OCI-LY1 (cell line): ENCODE measurements at regions not wholly inside any gene's neighbourhood (a gene's known extent, or its start where the extent isn't known, plus 50 kb on each side); places are given as distances from the start of the nearest gene placed in this dataset.

Experiments
- CTCF ChIP-seq: fragments of 200-600 bp; sonication (generic), shearing (Covaris generic); IDR thresholded peaks from 2 replicates; pipeline ENCODE4 v1.5.1; 2017; ENCODE audit warnings: mild to moderate bottlenecking, antibody characterized with exemption, low read length, moderate library complexity, mixed read lengths
- EZH2 ChIP-seq: fragments of 200-600 bp; sonication (generic), shearing (Covaris generic); IDR thresholded peaks from 2 replicates; pipeline ENCODE4 v1.8.0; 2017; ENCODE audit warnings: borderline replicate concordance, mixed run types, mild to moderate bottlenecking, antibody characterized with exemption, low read length, moderate library complexity, mixed read lengths

DNA sequence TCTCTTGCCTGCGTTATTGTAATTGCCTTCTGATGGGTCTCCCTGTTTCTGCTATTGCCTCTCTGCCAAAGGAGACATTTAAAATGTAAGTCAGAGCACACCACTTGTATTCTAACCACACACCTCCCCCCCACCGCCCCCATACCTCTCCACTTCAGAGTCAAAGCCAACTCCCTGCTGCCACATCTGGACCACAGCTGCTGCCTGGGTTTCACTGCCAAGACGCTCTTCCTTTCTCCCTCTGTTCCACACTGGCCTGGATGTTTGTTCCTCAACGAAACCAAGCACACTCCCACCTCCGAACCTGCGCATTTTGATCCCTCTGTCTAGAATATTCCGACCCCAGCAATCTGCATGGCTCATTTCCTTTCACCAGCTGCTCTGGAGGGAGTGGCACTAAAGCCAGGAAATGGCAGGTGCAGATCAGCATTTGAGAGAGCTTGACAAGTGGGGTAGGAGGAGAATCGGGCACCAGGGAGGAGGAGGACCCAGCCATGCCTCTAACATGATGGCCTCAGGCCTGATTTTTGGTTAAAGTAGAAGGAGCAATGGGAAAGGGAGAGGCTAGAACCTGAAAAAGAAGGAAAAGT is 92.4 kb upstream of the HS3ST2 start:
- TF ChIP-seq CTCF = no peak
- no peak for TF ChIP-seq EZH2
